DMS79 (cell line): ENCODE measurements at regions not wholly inside any gene's neighbourhood (a gene's known extent, or its start where the extent isn't known, plus 50 kb on each side); places are given as distances from the start of the nearest gene placed in this dataset.
A peak's percentile ranks its signal among the peaks of the same experiment; 100 is the strongest.

Experiments
- DNase-seq: peaks from one replicate; lab custom pipeline; 2025; lab: John Stamatoyannopoulos, UW

GRCh38 chr6:105765239-105765638, 320.9 kb upstream of the PRDM1 start:
- DNase-seq = no peak

DNA sequence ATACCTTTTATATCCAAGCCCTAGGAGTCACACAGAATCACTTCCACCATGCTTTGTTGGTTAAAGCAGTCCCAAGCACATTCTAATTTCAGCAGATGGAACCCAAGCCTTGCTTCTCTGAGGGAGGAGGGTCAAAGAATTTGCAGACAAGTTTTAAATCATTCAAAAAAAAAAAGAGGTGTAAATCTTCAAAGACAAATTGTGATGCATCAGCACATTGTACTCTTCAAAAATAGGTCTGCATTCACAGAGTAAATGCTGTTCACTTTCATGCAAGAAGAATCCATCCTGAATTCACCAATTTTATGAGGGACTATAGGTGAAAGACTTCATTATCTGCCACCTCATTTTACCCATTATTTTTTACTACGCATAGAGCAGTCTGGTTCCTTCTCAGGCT, 321.8 kb upstream of the PRDM1 start:
- no peak for DNase-seq

DNA sequence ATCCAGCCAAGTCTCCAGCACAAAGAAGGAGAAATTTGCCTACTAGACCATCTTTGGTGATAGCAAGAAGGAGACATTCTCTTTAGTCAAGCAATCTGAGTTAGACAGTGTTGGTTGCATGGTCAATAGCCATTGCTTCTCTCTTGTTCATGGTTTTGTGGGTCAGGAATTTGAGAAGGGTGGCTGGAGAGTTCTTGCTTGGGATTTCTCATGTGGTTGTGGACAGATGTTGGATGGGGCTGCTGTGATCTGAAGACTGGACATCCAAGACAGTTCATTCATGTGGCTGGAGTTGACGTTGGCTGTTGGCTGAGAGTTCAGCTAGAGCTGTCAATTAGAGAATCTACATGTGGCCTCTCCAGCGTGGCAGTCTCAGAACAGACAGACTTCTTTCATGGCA, 322.3 kb upstream of the PRDM1 start:
- no peak for DNase-seq

GRCh38 chr6:105760746-105761145, 325.4 kb upstream of the PRDM1 start:
- no peak for DNase-seq

DNA sequence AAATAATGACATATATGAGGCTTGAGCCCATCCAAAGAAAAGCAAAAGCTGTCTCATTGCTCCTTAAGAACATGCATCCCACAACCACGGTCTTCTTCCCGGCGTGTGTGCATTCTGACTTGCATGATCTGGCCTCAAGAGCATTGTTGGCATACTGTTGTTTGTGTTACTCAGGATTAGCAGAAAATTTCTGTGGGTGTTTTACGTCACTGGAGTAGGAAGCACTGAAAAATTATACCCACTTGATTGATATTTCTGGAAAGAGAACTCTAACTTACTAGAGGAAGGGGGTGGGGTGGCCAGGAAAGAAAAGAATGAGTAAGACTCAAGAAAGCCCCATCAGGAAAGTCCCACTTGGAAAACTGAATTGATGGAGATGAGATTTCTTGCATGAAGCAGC, 326.2 kb upstream of the PRDM1 start:
- no peak for DNase-seq

GRCh38 chr6:105759015-105759414, 327.1 kb upstream of the PRDM1 start:
- no peak for DNase-seq

DNA sequence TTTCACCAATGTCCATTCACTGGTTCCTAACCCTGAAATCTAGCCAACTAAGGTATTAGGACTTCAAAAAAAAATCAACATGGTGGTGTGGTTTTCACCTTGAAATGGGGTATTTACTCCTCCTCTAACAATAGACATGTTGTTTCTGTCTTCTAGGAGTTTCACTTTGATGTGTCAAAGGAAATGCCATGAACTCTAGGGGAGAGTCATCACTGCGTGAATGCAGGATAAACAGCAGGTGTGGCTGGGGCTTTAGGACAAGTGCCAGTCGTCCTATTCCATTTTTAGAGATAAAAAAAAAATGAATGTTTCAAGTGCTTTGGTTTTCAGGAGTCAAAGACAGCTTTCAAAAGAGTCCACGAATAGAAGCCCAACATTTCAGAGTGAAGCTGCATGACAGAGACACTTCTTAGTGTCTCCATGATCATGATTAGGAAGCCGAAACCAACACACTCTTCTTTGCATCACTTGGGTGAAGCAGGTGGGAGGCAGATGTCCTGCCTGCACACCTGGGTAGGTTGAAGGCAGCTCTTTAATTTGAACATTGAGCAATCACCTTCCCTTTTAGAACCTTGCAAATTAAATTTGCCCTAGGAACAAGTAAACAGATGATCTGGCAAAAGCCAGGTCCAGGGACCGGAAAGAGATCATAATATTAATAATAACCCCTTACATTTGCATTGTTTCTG, 328.5 kb upstream of the PRDM1 start:
- no peak for DNase-seq

- DNase-seq = no peak
Measured at GRCh38 chr6:105755885-105756284, 330.3 kb upstream of the PRDM1 start.

DNA sequence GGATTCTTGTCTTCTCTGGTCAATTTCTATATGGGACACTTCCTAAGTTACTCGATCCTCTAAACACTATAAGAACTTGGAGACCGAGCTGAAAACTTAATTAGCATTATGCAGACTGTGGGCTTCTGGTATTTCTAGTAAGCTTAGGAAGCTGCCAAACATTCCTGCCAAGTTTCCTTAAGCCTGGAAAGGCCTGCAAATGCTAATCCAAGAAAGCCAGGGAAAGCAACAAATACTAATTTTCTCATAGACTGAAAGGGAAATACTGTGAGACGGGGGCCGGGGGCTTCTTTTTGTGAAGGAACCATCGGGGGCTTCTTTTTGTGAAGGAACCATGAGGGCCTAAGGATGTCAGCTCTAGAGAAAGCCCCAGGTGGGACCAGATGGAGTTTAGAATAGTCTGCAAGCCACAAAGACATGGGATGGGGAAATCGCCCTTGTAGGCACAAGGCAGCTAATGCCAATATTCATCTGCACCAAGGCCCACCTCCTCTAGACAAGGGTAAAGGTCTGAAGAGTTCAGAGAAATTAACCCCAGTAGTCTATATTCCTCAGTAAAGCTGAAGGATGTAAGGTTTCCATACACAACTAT, 332.4 kb upstream of the PRDM1 start:
- DNase-seq = no peak

GRCh38 chr6:105753207-105753606, 332.9 kb upstream of the PRDM1 start:
- peak; percentile 11 for DNase-seq

DNA sequence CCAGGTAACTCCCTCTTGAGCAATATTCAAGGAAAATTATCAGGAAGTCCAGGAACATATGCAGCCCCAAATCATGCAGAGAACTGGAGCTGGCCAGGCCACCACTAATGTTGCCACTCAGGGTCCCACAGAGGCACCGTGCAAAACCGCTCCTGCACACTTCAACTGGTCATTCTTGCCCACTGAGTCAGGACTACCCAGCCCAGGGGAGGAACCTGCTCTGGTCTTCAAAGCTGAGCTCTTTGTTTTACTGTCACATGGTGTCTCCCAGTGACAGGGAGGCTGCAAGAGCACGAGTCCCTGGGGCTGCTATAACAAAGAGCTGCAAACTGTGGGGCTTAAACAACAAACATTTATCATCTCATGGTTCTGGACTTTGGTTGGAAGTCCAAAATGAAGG, 336.0 kb upstream of the PRDM1 start:
- no peak for DNase-seq

DNA sequence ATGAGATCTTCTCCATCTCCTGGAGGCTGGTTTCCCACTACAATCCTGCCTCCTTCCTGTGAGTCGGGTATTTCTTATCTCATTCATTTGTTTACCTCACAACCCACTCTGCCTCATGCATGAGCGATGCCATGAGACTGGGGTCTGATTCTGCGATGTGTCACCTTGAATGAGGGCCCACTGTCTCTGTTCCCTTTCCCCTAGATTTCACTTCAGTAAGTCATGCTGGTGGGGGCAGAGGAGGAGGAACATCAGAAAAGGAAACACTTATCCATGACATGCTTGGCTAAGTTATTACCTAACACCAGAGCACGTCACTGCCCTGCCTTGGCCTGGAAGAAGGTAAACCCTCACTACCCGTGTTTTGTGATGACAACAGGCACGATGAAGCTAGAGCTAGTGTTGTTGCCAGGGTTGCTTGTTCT, 337.4 kb upstream of the PRDM1 start:
- no peak for DNase-seq

- DNase-seq = no peak
Measured at GRCh38 chr6:105747823-105748405, 338.2 kb upstream of the PRDM1 start.

DNA sequence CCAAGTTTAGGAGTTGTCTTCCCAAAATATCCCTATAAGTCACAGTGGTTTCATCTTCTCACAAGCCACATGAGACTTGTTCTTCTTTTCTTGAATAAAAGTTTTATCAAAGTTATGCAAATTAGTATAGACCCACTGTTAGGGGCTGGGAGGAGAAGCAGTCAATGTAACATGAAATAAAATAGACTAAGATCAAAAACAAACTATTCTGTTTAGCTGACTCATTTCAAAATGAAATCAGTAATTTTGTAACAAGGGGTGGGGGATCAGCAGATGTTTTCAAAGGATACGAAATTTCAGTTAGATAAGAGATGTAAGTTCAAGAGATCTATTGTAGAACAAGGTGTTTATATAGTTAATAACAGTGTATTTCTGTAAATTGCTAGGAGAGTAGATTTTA, 339.6 kb upstream of the PRDM1 start:
- DNase-seq = no peak

DNA sequence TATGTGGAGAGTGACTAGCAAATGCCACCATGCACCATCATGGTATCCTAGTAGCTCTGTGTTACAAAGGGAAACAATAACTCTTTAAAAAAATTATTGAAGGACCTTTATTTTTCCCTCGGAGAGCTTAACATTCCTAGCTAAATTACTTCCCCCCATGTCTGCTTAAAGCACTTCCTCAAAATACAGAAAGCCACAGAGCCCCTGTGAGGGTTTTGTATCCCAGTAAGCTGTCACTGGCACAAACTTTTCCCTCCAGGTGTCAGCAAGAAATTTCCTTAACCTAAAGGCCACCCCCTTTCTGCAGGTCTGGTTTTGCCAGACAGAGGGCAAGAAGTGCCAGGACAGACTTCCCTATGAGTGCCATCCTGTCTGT, 340.0 kb upstream of the PRDM1 start:
- DNase-seq = no peak

- no peak for DNase-seq
Measured at GRCh38 chr6:105745464-105746129, 340.5 kb upstream of the PRDM1 start.

DNA sequence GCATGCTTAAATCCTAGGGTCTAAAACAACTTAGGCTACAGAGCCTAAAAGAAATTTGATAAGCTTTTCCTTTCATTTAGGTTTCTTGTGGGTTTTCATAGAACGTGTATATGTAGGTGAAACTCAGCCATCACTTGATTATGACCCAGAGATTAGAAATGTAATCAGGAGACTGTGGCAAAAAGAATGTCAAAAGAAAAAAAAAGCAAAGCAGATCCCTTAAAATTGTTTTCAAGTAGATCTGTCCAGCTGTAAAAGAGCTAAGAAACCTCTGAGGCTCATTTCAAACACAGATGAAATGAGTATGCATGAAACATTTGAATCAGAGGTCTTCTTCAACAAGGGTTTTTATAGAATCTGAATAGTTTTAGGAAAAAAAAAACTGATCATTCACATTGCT, 341.3 kb upstream of the PRDM1 start:
- DNase-seq = no peak

DNA sequence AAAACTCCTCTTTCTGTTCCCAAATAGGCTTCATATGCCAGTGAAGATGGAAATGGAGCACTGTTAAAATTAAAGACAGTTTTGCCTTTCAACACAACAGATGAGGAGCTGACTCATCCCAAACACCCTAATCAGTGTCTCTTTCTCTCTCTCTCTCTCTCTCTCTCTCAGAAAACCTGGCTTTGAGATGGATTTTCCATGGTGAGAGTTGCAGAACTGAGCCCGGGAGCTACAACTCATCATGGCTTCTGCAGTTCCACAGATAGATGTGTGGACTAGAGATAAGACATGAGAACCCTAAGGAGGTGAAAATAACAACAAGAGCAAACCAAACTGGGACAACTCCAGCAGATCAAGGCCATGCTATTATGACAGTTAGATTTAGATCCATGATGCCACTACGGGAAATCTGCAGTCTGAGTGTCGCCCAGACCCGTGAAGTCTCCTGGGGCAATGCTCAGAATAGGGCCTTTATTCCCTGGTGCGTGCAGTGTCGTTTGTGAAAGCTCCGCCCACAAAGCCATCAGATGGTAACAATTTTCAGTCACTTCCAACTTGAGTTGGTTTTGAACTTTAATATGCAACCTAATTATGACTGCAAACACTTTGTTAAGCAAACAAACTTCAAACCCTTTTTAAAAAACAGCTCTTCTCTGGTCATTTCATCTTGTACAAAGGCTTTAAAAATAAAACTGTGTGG, 338.2 kb upstream of the PREP start:
- no peak for DNase-seq

DNA sequence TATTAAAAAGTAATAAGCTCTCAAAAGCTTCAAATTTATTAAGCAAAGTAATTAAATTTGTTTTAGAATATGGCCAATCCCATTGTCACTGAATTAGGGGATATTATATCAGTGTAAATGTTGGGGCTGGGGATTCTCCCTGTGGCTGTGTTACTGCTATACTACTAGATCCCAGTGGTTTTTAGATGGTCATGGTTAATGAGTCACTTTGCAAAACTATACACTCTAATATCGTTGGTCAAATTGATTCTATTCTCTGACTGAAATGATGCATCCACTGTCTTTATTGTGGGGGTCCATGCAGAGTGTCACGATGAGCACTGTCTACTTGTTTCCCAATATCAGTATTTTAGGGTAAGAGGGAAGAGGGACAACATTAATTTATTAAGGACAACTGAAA, 336.9 kb upstream of the PREP start:
- DNase-seq = no peak

GRCh38 chr6:105733556-105734162, 330.8 kb upstream of the PREP start:
- DNase-seq = no peak

DNA sequence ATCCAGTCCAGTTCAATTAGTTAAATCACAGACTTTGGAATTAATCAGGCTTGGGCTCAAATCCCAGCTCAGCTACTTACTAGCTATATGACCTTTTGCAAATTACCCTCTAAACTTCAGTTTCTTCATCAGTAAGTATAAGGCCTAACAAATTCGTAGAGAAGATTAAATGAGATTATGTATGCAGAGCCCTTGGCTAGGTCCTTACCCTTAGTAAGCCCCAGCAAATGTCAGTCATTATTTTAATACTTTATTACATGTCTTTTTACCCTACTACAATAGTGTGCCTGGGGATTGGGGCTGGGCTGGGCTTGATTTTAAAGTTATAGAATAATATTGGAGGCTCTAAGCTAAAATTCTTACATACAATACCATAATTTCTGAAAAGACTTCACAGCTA, 326.1 kb upstream of the PREP start:
- no peak for DNase-seq
